Stomach (tissue), 8 donors: ENCODE measurements at regions not wholly inside any gene's neighbourhood (a gene's known extent, or its start where the extent isn't known, plus 50 kb on each side); places are given as distances from the start of the nearest gene placed in this dataset.

Source experiments
- DNase-seq, 2 donors: peaks; one replicate each; pipeline versions ENCODE4 v3.0.0 to v3.0.0-alpha.2; 2013 to 2019
- H3K27ac ChIP-seq, 5 donors: fragments of 200-600 bp in 4 of 5; sonication (generic) in 4 of 5; one replicate each; pipeline ENCODE4 v1.5.1; 2013 to 2019; ENCODE audit warnings: mild to moderate bottlenecking in 1 of 5, moderate library complexity in 1 of 5
- H3K27me3 ChIP-seq, 3 donors: fragments of 200-600 bp; sonication (generic); one replicate each; pipeline ENCODE4 v1.5.1; 2017 to 2019; ENCODE audit warnings: mixed run types in 1 of 3
- H3K36me3 ChIP-seq, 4 donors: fragments of 200-600 bp; sonication (generic); 1 replicate in 3 of 4; 2 replicates in 1 of 4; pipeline ENCODE4 v1.5.1; 2016 to 2019
- H3K4me1 ChIP-seq, 4 donors: fragments of 200-600 bp; sonication (generic); one replicate each; pipeline ENCODE4 v1.5.1; 2016 to 2019
- H3K4me3 ChIP-seq, 4 donors: fragments of 200-600 bp; sonication (generic) in 3 of 4; one replicate each; pipeline ENCODE4 v1.5.1; 2016 to 2019; ENCODE audit warnings: mild to moderate bottlenecking in 1 of 4
- H3K9me3 ChIP-seq, 4 donors: fragments of 200-600 bp; sonication (generic); one replicate each; pipeline ENCODE4 v1.5.1; 2016 to 2019
- CTCF ChIP-seq, 7 experiments: fragments of 450-650 bp in 4 of 7; fragments of 200-600 bp in 3 of 7; sonication (generic) in 3 of 7; IDR thresholded peaks; one replicate each; pipeline ENCODE4 v1.5.1; 2016 to 2019; ENCODE audit warnings: antibody characterized with exemption in 7 of 7, control low read depth in 2 of 7, mild to moderate bottlenecking in 1 of 7
- EP300 ChIP-seq: sonication (generic); formaldehyde crosslinking; IDR thresholded peaks from one replicate; pipeline ENCODE4 v1.6.1; 2017; ENCODE audit warnings: antibody characterized with exemption
- POLR2A ChIP-seq, 4 donors: fragments of 450-650 bp; IDR thresholded peaks; one replicate each; pipeline ENCODE4 v1.6.1; 2016; ENCODE audit warnings: antibody characterized with exemption in 4 of 4, control low read depth in 2 of 4, mild to moderate bottlenecking in 1 of 4, moderate library complexity in 1 of 4
- POLR2AphosphoS5 ChIP-seq, 3 donors: sonication (generic); formaldehyde crosslinking; IDR thresholded peaks; one replicate each; pipeline ENCODE4 v1.6.1; 2016; ENCODE audit warnings: antibody characterized with exemption in 3 of 3
- WGBS, 5 donors: extraction: QIAGEN DNeasy Blood & Tissue Kit in 3 of 5; methylation state at CpG; one replicate each; pipeline versions ENCODE4 v1.1.5 to v1.1.7; 2013 to 2018; 5-methylcytosine and 5-hydroxymethylcytosine counted together
- intact Hi-C: fragments of 100-400 bp; cut with DNase I; formaldehyde crosslinking; loops from one replicate; pipeline ENCODE4 v1.15.1; 2023; ENCODE audit warnings: low total_unique reads
- donor health status: healthy with polysubstance abuse.
- donor health status: Bipolar disorder and iron deficiency.
- donor health status: healthy.

GRCh38 chr18:30730915-30731314 is 311.6 kb downstream of the DSC3 start:
- intact Hi-C loops: no loop called here
- Histone ChIP-seq H3K27ac (no peak overlapping the region), H3K4me1 (no peaks in the 10 kb centered on the region), H3K9me3 (peaks cover 0 to 28% (median 15%) of the 10 kb centered on the region in 4 donors), H3K27me3 (no peaks in the 10 kb centered on the region), H3K36me3 (no peaks in the 10 kb centered on the region), H3K4me3 (no peak overlapping the region)
- TF ChIP-seq POLR2A (IDR thresholded peaks at IDR 0.05): no peak
- no peak for TF ChIP-seq EP300
- TF ChIP-seq CTCF (IDR thresholded peaks at IDR 0.05): no peak
- TF ChIP-seq POLR2AphosphoS5 (IDR thresholded peaks at IDR 0.05): no peak
- peak in 1 of 2 donors; percentile 3 for DNase-seq
- 60 to 81% (median 72%) methylated on average over 2 to 5 of the region's 5 CpGs for WGBS, 5 donors

DNA sequence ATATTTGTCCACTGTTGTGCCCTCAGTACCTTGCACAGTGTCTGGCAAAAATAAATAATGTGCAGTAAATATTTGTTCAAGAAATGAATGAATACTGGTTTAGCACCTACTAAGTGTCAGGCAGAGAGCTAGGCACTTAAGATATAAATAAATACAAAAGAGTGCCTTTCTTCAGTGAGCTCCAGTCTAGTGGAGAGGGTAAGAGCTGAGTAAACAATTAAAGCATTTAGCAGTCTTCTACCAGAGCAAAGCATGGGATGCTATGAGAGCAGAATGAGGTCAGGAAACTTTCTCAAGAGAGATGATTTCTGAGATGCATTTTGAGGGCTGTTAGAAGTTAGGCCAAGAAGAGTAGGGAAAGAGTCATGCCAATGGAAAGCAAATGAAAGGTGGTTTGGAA is 314.7 kb downstream of the DSC3 start:
- H3K9me3 ChIP-seq: peaks cover 0 to 16% (median 5%) of the 10 kb centered on the region in 4 donors
- TF ChIP-seq EP300 (no peak), POLR2AphosphoS5 (IDR thresholded peaks at IDR 0.05) (no peak), CTCF (IDR thresholded peaks at IDR 0.05) (no peak), POLR2A (IDR thresholded peaks at IDR 0.05) (no peak)
- H3K27me3 ChIP-seq: no peaks in the 10 kb centered on the region
- intact Hi-C loops: no loop called here
- no peak for DNase-seq
- H3K36me3 ChIP-seq: no peaks in the 10 kb centered on the region
- no peaks in the 10 kb centered on the region for H3K4me1 ChIP-seq
- no peak overlapping the region for H3K27ac ChIP-seq
- H3K4me3 ChIP-seq: no peak overlapping the region

DNA sequence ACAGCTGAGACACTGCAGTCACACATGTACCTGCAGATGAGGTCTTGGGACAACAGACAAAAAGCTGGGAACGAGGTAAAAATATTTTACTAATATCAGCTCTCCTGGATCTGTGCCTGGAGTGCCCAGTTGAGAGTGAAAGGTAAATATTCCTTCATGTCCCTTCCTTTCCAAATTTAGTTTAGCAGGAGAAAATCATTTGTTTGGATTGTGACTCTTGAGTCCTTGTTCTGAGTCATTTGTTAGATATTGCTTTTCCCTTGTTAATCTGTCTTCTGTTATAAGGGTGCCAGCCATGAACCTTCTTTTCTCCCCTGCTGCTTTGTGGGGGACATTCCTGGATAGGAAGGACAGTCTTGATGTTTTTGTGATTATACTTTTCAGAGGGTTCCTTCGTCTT is 329.2 kb downstream of the DSC3 start:
- Histone ChIP-seq H3K27me3 (no peaks in the 10 kb centered on the region), H3K4me1 (no peaks in the 10 kb centered on the region), H3K9me3 (no peaks in the 10 kb centered on the region), H3K27ac (no peak overlapping the region), H3K4me3 (no peak overlapping the region), H3K36me3 (no peaks in the 10 kb centered on the region)
- TF ChIP-seq EP300: no peak
- TF ChIP-seq POLR2A (IDR thresholded peaks at IDR 0.05): no peak
- no peak for TF ChIP-seq POLR2AphosphoS5 (IDR thresholded peaks at IDR 0.05)
- no peak for TF ChIP-seq CTCF (IDR thresholded peaks at IDR 0.05)
- no peak for DNase-seq
- intact Hi-C loops: no loop called here
- 47 to 58% (median 52%) methylated on average over 2 of the region's 2 CpGs for WGBS, 5 donors

GRCh38 chr18:30712383-30712782 is 330.2 kb downstream of the DSC3 start:
- Histone ChIP-seq H3K36me3 (no peaks in the 10 kb centered on the region), H3K27me3 (no peaks in the 10 kb centered on the region), H3K27ac (no peak overlapping the region), H3K4me3 (no peak overlapping the region), H3K9me3 (no peaks in the 10 kb centered on the region), H3K4me1 (no peaks in the 10 kb centered on the region)
- intact Hi-C loops: no loop called here
- peak in 1 of 2 donors; percentile 12 for DNase-seq
- 52 to 73% (median 63%) methylated on average over 3 of the region's 3 CpGs for WGBS, 5 donors
- TF ChIP-seq POLR2A (IDR thresholded peaks at IDR 0.05) (no peak), EP300 (no peak), POLR2AphosphoS5 (IDR thresholded peaks at IDR 0.05) (no peak), CTCF (IDR thresholded peaks at IDR 0.05) (no peak)
